ENCODE measurements at regions not wholly inside any gene's neighbourhood (a gene's known extent, or its start where the extent isn't known, plus 50 kb on each side); places are given as distances from the start of the nearest gene placed in this dataset.

- TF ChIP-seq ZNF416 (tag by site-specific recombination; IDR thresholded peaks at IDR 0.05) (no peak), ZNF274 (IDR thresholded peaks at IDR 0.05; ENCODE audit: low read length) (no peak), ZNF274 (tag by site-specific recombination; IDR thresholded peaks at IDR 0.05; ENCODE audit: borderline replicate concordance) (no peak), REST (tag by site-specific recombination; IDR thresholded peaks at IDR 0.05) (no peak), ZNF24 (tag by site-specific recombination; IDR thresholded peaks at IDR 0.05) (no peak), CTCF (tag by site-specific recombination; IDR thresholded peaks at IDR 0.05) (no peak), ZNF184 (tag by site-specific recombination; IDR thresholded peaks at IDR 0.05) (no peak), PATZ1 (tag by site-specific recombination; IDR thresholded peaks at IDR 0.05) (no peak), ATF2 (tag by site-specific recombination; IDR thresholded peaks at IDR 0.05; ENCODE audit: low read depth) (no peak), ZNF747 (tag by site-specific recombination; IDR thresholded peaks at IDR 0.05) (no peak), ZNF548 (tag by site-specific recombination; IDR thresholded peaks at IDR 0.05) (no peak)
Measured at GRCh38 chr2:5051300-5051699, 640.9 kb upstream of the SOX11 start.
